Upper lobe of left lung (tissue), 6 donors: ENCODE measurements at regions not wholly inside any gene's neighbourhood (a gene's known extent, or its start where the extent isn't known, plus 50 kb on each side); places are given as distances from the start of the nearest gene placed in this dataset.

Source experiments
- ATAC-seq, 2 donors: fragments of 200-7000 bp; cut with Tn5 transposase; one replicate each; pipeline ENCODE4 v1.9.1; 2022; ENCODE audit warnings: mild to moderate bottlenecking in 2 of 2, moderate library complexity in 2 of 2; ENCODE audit not compliant: low FRiP score in 2 of 2
- DNase-seq, 2 donors: peaks; one replicate each; pipeline ENCODE4 v3.0.0-alpha.2; 2019 to 2020
- H3K27ac ChIP-seq, 4 donors: fragments of 200-600 bp; sonication (generic); one replicate each; pipeline ENCODE4 v1.5.1; 2016 to 2019
- H3K27me3 ChIP-seq, 4 donors: fragments of 200-600 bp; sonication (generic); one replicate each; pipeline ENCODE4 v1.5.1; 2017 to 2019
- H3K36me3 ChIP-seq, 4 donors: fragments of 200-600 bp; sonication (generic); one replicate each; pipeline ENCODE4 v1.5.1; 2016 to 2019
- H3K4me1 ChIP-seq, 4 donors: fragments of 200-600 bp; sonication (generic); one replicate each; pipeline ENCODE4 v1.5.1; 2018 to 2019
- H3K4me3 ChIP-seq, 4 donors: fragments of 200-600 bp; sonication (generic); one replicate each; pipeline ENCODE4 v1.5.1; 2017 to 2019; ENCODE audit warnings: mild to moderate bottlenecking in 2 of 4, moderate library complexity in 1 of 4
- H3K9me3 ChIP-seq, 4 donors: fragments of 200-600 bp; sonication (generic); one replicate each; pipeline ENCODE4 v1.5.1; 2018 to 2019
- CTCF ChIP-seq, 6 experiments: fragments of 450-650 bp in 4 of 6; fragments of 200-600 bp in 2 of 6; sonication (generic) in 2 of 6; IDR thresholded peaks; one replicate each; pipeline ENCODE4 v1.5.1; 2016 to 2019; ENCODE audit warnings: antibody characterized with exemption in 6 of 6
- EP300 ChIP-seq, 4 donors: sonication (generic); formaldehyde crosslinking; IDR thresholded peaks; one replicate each; pipeline ENCODE4 v1.5.1; 2017; ENCODE audit warnings: antibody characterized with exemption in 4 of 4, control low read depth in 2 of 4
- POLR2A ChIP-seq, 4 donors: fragments of 450-650 bp; IDR thresholded peaks; one replicate each; pipeline ENCODE4 v1.5.1; 2016 to 2017; ENCODE audit warnings: antibody characterized with exemption in 4 of 4, mild to moderate bottlenecking in 2 of 4
- POLR2AphosphoS5 ChIP-seq, 2 donors: sonication (generic); formaldehyde crosslinking; IDR thresholded peaks; one replicate each; pipeline ENCODE4 v1.5.1; 2017; ENCODE audit warnings: antibody characterized with exemption in 2 of 2
- WGBS, 2 donors: methylation state at CpG; one replicate each; pipeline ENCODE4 v1.1.5; 2017 to 2018; 5-methylcytosine and 5-hydroxymethylcytosine counted together
- donor health status: DM: no; HTN: no; CAD: no; lungs with moderate emphysema.
- donor health status: DM: no; HTN: yes; CAD: no; lungs with severe emphysema.

DNA sequence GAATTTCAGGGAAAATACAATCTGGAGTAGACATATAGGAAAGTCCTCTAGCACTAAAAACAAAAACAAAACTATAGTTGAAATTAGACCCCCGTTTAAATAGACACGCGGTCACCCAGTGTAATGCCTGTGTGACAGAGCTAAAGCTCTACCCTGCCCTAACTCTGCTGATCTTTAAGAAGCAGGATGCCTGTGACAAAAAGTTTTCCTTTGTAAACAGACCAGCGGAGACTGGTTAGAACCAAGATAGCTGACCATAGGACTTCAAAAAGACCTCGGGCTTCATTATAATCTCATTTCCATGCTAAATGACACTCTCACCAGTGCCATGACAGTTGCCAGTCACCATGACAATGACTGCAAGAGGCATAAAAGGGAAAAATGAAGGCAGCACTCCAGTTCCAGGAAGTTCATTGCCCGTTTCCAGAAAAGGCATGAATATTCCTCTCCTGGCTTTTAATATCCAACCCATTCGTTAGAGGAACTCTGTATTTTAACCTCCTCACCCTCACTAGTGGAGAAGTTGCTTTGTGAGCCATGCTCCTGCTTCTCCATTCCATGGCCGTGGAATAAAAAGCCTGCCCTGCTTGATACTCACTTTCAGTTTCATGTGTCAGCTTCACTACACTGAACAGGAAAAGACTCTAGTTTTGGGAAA, 157.2 kb upstream of the COPS8 start:
- Histone ChIP-seq H3K36me3 (no peaks in the 10 kb centered on the region), H3K27ac (peak overlapping the region in 3 of 4 donors; percentile 44 to 69 (median 62)), H3K4me3 (peak overlapping the region; percentile 15 to 39 (median 30)), H3K4me1 (peaks cover 0 to 11% (median 5%) of the 10 kb centered on the region in 4 donors), H3K27me3 (no peaks in the 10 kb centered on the region), H3K9me3 (no peaks in the 10 kb centered on the region)
- DNase-seq, result peak in 1 of 2 donors; percentile 26
- WGBS, 2 donors, result 16 to 18% methylated on average over 8 of the region's 8 CpGs
- TF ChIP-seq POLR2AphosphoS5 (IDR thresholded peaks at IDR 0.05) (no peak), EP300 (IDR thresholded peaks at IDR 0.05) (no peak), POLR2A (IDR thresholded peaks at IDR 0.05) (no peak), CTCF (IDR thresholded peaks at IDR 0.05) (no peak)
- peak in 1 of 2 donors; percentile 83 for ATAC-seq

GRCh38 chr2:236932831-236933361, 152.8 kb upstream of the COPS8 start:
- no peak for ATAC-seq
- peaks cover 0 to 11% (median 5%) of the 10 kb centered on the region in 4 donors for H3K4me1 ChIP-seq
- H3K27me3 ChIP-seq, result no peaks in the 10 kb centered on the region
- H3K4me3 ChIP-seq, result no peak overlapping the region
- H3K36me3 ChIP-seq, result no peaks in the 10 kb centered on the region
- no peak overlapping the region for H3K27ac ChIP-seq
- H3K9me3 ChIP-seq, result no peaks in the 10 kb centered on the region
- TF ChIP-seq CTCF (IDR thresholded peaks at IDR 0.05) (no peak), EP300 (IDR thresholded peaks at IDR 0.05) (no peak), POLR2AphosphoS5 (IDR thresholded peaks at IDR 0.05) (no peak), POLR2A (IDR thresholded peaks at IDR 0.05) (no peak)
- WGBS, 2 donors, result 82% methylated on average over 9 of the region's 9 CpGs
- no peak for DNase-seq

DNA sequence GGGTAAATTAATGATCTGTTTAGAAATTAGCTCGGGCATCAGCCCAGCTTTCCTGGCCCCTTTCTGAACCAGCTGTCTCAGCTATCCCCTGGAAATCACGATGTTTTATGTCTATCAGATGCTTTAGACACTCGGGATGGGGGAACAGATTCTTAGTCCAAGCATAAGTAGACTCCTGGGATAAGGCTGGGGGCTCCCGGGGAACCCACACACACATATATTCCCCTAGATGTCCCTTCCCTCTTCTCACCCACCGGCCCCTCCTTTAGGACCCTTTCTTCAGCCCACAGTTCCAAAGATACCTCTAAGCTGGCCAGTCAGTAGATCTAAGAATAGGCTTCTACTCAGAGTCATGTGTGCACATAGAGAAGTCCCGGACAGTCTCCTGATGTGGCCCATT, 151.5 kb upstream of the COPS8 start:
- no peaks in the 10 kb centered on the region for H3K9me3 ChIP-seq
- ATAC-seq, result no peak
- no peak for TF ChIP-seq CTCF (IDR thresholded peaks at IDR 0.05)
- no peak for TF ChIP-seq EP300 (IDR thresholded peaks at IDR 0.05)
- no peak for TF ChIP-seq POLR2AphosphoS5 (IDR thresholded peaks at IDR 0.05)
- no peak for TF ChIP-seq POLR2A (IDR thresholded peaks at IDR 0.05)
- no peak for DNase-seq
- no peak overlapping the region for H3K4me3 ChIP-seq
- H3K27me3 ChIP-seq, result no peaks in the 10 kb centered on the region
- peaks cover 0 to 2% (median under 1%) of the 10 kb centered on the region in 4 donors for H3K4me1 ChIP-seq
- no peaks in the 10 kb centered on the region for H3K36me3 ChIP-seq
- no peak overlapping the region for H3K27ac ChIP-seq
- 88 to 90% methylated on average over 6 of the region's 6 CpGs for WGBS, 2 donors

DNA sequence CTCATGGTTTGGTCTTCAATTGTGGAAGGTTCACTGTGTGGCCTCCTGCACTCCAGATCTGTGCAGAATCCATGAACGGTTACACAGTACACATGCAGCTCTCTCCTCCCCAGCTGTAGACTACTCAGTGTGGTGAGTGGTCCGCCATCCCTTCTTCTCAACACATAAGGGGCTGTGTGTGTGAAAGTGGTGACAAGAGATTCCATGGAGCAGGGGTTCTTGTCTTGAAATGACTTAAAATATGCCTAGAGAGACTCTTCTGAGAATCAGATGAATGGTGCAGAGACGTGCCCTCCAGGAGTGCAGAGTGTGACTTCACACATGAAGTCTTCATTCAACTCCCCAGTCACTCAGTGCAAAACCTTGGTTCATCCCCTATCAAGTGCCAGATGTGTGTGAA, 151.0 kb upstream of the COPS8 start:
- no peaks in the 10 kb centered on the region for H3K36me3 ChIP-seq
- DNase-seq (no peak), ATAC-seq (no peak)
- TF ChIP-seq POLR2A (IDR thresholded peaks at IDR 0.05), result no peak
- no peak for TF ChIP-seq EP300 (IDR thresholded peaks at IDR 0.05)
- no peak for TF ChIP-seq POLR2AphosphoS5 (IDR thresholded peaks at IDR 0.05)
- TF ChIP-seq CTCF (IDR thresholded peaks at IDR 0.05), result no peak
- H3K27ac ChIP-seq, result no peak overlapping the region
- peaks cover 0 to 7% (median 4%) of the 10 kb centered on the region in 4 donors for H3K4me1 ChIP-seq
- no peak overlapping the region for H3K4me3 ChIP-seq
- H3K9me3 ChIP-seq, result no peaks in the 10 kb centered on the region
- no peaks in the 10 kb centered on the region for H3K27me3 ChIP-seq
- WGBS, 2 donors, result 92 to 95% methylated on average over 3 of the region's 3 CpGs

GRCh38 chr2:236935083-236935482, 150.6 kb upstream of the COPS8 start:
- TF ChIP-seq POLR2A (IDR thresholded peaks at IDR 0.05) (no peak), POLR2AphosphoS5 (IDR thresholded peaks at IDR 0.05) (no peak), CTCF (IDR thresholded peaks at IDR 0.05) (no peak), EP300 (IDR thresholded peaks at IDR 0.05) (no peak)
- 92 to 97% methylated on average over 5 of the region's 5 CpGs for WGBS, 2 donors
- no peak for DNase-seq
- H3K36me3 ChIP-seq, result no peaks in the 10 kb centered on the region
- H3K27ac ChIP-seq, result no peak overlapping the region
- no peaks in the 10 kb centered on the region for H3K27me3 ChIP-seq
- H3K4me1 ChIP-seq, result peaks cover under 1 to 11% (median 8%) of the 10 kb centered on the region in 4 donors
- ATAC-seq, result no peak
- H3K4me3 ChIP-seq, result no peak overlapping the region
- no peaks in the 10 kb centered on the region for H3K9me3 ChIP-seq
